Activated CD8-positive, alpha-beta memory T cell treated with anti-CD3 and anti-CD28 coated beads for 24 hours (primary cell): ENCODE measurements at regions not wholly inside any gene's neighbourhood (a gene's known extent, or its start where the extent isn't known, plus 50 kb on each side); places are given as distances from the start of the nearest gene placed in this dataset.

Experiments
- DNase-seq: peaks from one replicate; pipeline ENCODE4 v3.0.0-alpha.2; 2020

GRCh38 chr15:88403351-88403791 is 63.8 kb downstream of the MRPL46 start:
- DNase-seq = no peak

DNA sequence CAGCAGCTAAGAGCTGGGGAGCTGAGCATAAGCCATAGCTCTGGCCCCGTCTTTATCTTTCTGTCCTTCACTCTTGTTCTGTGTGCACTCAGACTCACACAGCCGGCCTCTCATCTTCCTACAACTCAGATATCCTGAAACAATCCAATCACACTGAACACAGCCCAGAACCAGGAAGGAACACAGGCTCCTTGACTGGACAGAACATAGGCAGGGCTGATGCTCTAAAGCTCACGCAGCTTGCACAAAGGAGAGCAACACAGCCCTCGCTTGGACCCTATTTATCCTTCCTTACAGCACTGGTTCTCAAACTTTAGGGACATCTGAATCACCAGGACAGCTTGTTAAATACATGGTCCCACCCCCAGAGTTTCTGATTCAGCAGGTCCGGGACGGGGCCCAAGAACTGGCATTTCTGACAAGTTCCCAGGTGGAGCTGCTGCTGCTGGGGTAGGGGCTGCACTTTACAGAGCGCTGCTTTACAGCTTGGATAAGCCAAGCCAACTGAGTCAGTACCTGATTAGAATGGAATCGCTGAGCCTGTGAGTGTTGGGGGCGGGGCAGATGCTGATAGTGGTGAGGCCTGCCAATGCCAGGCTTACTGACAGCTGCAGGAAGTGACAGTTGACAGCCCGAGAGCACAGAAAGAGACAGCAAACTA is 65.1 kb downstream of the MRPL46 start:
- no peak for DNase-seq

DNA sequence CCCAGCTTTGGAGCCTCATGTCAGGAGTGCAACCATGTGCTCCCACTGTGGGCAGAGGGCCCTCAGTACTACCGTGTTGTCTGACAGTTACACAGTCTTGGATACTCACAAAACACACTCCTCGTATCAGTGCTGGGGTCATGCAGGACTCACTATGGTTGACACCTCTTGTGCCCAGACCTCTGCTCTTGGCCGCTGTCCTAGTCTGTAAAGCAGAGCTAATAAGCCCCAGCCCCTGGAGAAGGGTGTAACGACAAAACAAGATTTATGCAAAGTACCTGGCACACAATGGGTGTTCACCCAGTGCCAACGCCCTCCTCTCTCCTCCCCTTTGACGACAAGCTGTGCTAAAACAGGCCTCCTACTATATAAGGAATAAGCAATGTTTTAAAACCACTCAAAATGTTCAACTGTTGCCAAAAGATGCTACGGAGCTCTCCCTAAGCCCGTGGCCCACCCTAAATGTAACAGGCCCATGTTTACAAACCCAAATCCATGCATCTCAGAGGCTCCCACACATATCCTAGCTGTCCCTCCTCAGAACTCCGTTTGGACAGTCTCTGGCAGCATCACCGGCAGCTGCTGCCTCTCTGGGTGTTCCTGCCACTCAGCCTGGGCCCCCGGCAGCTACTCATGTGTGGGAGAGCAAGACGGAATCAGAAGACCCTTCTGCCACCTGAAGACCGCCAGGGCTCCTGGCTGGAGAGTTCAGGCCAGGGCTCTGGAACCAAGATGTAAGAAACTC is 65.8 kb downstream of the MRPL46 start:
- DNase-seq = no peak

- no peak for DNase-seq
Measured at GRCh38 chr15:88400591-88401250, 66.5 kb downstream of the MRPL46 start.

- DNase-seq = no peak
Measured at GRCh38 chr15:88400084-88400483, 67.1 kb downstream of the MRPL46 start.

DNA sequence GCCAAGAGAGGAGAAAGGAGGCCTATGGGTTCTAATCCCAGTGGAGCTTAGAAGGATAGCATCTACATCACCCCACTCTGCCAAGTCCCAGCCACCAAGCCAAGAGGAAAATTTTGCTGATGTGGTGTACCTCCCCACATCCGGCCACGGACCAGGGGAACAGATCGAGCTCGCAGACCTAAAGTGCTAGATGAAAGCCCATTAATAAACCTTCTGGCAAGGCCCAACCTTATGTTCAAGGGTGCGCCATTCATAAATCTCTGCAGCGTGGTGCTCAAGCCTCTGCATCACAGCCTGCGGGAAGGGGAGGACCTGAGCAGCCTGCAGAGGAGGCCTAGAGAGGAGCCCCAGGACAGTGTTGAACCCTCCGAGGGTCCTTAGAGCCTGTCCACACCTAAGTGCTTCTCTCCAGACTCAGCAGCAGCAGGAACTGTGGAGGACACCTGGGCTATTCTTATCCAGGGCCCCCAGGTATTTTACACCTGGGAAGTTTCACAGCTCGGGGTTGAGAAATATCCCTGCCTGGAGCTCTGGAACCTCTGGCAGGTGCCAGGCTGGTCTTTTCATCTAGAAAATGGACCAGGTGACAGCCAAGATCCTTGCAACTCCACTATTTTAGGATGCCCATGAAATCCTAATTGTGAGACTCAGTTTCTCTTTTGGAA is 68.0 kb downstream of the MRPL46 start:
- no peak for DNase-seq

- no peak for DNase-seq
Measured at GRCh38 chr15:88398011-88398410, 69.2 kb downstream of the MRPL46 start.

GRCh38 chr15:88397506-88397905 is 69.7 kb downstream of the MRPL46 start:
- no peak for DNase-seq

GRCh38 chr15:88395872-88396781 is 71.1 kb downstream of the MRPL46 start:
- no peak for DNase-seq

- no peak for DNase-seq
Measured at GRCh38 chr15:88395241-88395640, 71.9 kb downstream of the MRPL46 start.

- no peak for DNase-seq
Measured at GRCh38 chr15:88394553-88395145, 72.5 kb downstream of the MRPL46 start.

GRCh38 chr15:88393719-88394519 is 73.3 kb downstream of the MRPL46 start:
- DNase-seq = no peak

DNA sequence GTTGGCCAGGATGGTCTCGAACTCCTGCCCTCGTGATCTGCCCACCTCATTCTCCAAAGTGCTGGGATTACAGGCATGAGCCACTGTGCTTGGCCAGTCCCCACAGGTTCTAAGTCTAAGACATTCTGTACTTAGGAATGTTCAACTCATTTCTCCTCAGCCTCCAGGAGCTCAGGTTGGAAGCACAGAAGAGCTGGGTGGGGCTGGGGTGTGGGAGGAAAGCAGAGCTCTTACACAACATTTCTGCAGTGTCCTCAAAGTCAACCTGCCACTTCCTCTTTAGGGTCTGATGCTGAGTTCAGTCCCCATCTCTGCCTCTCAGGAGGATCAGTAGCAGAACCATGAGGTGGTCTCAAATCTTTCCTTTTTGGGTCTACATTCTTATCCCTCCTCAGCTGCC is 75.5 kb downstream of the MRPL46 start:
- DNase-seq = no peak

GRCh38 chr15:88391006-88391405 is 76.2 kb downstream of the MRPL46 start:
- DNase-seq = no peak

DNA sequence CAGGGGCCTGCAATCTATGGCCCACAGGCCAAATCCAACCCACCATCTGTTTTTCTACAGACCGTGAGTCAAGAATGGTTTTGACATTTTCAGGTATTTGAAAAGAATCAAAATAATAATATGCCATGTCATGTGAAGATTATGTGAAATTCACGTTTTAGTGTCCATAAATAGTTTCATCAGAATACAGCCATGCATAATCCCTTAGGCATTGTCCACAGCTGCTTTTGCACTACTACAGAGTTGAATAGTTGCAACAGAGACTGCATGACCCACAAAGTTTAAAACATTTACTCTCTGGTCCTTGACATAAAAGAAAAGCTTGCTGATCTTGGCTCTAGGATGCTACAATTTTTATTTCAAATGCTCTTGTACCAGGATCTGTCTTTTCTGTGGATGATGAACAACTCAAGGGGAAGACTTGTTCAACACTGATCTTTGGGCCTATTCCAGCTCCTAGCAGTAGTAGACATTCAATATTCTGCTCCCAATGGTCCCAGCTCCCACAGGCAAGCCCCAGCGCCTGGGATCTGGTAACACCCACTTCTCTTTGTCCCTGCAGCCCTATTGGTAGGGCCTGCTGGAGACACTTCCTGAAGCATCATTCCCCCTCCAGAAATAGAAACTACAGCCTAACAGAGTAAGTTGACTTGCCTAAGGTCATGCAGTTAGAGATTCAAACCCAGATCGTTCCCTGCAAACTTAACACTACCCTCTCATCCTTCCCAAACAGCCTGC is 76.9 kb downstream of the MRPL46 start:
- no peak for DNase-seq

GRCh38 chr15:88389120-88389519 is 78.1 kb downstream of the MRPL46 start:
- no peak for DNase-seq

- DNase-seq = no peak
Measured at GRCh38 chr15:88388686-88389085, 78.5 kb downstream of the MRPL46 start.

DNA sequence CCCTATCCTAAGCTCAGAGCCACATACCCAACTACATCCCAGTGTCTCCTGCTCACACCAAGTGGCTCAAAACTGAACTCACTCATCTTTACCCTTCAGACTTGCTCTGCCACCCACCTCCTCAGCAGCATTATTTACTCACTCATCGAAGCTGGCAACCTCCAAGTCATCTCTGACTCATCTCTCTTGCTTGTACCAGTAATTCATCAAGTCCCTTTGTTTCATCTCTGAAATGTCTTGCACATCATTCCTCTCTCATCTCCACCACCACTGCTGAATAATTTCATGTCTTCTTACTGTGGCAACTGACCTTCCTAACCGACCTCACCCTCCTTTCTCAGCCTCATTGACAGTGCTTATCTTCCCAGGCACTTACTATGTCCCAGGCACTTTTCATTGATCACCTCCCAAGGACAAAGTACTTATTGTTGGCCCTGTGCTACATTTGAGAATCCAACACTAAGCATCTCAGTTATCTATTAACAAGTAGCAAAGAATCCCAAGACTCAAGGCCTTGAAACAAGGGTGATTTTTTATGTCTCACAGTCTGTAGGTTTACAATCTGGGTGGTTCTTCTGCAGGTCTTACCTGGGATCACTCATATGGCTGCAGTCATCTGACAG is 82.0 kb downstream of the MRPL46 start:
- no peak for DNase-seq

- DNase-seq = no peak
Measured at GRCh38 chr15:88383354-88383753, 83.8 kb downstream of the MRPL46 start.

- DNase-seq = no peak
Measured at GRCh38 chr15:88382482-88382983, 84.7 kb downstream of the MRPL46 start.
